OCI-LY7 (cell line): ENCODE measurements at regions not wholly inside any gene's neighbourhood (a gene's known extent, or its start where the extent isn't known, plus 50 kb on each side); places are given as distances from the start of the nearest gene placed in this dataset.

Experiments
- CTCF ChIP-seq: fragments of 200-600 bp; sonication (generic); conservative IDR thresholded peaks from 2 replicates; pipeline ENCODE4 v1.5.1; 2014; ENCODE audit warnings: mild to moderate bottlenecking, antibody characterized with exemption, low read length, moderate library complexity, mixed read lengths
- EZH2phosphoT487 ChIP-seq: fragments of 200-600 bp; sonication (generic); IDR thresholded peaks from 2 replicates; pipeline ENCODE4 v1.6.1; 2018; ENCODE audit warnings: low read depth, borderline replicate concordance, mild to moderate bottlenecking, mixed run types, antibody characterized with exemption, low read length, moderate library complexity, mixed read lengths

- TF ChIP-seq CTCF, result no peak
- TF ChIP-seq EZH2phosphoT487, result no peak
Measured at GRCh38 chr17:14525551-14526455, 224.9 kb downstream of the HS3ST3B1 start.
